Testis (tissue), 2 donors: ENCODE measurements at regions not wholly inside any gene's neighbourhood (a gene's known extent, or its start where the extent isn't known, plus 50 kb on each side); places are given as distances from the start of the nearest gene placed in this dataset.

Experiments used
- CTCF ChIP-seq, 3 experiments: fragments of 450-650 bp in 2 of 3; fragments of 200-600 bp in 1 of 3; sonication (generic) in 1 of 3; IDR thresholded peaks; one replicate each; pipeline ENCODE4 v1.5.1; 2016 to 2019; ENCODE audit warnings: antibody characterized with exemption in 3 of 3, mild to moderate bottlenecking in 2 of 3, moderate library complexity in 1 of 3
- POLR2A ChIP-seq: fragments of 450-650 bp; IDR thresholded peaks from one replicate; pipeline ENCODE4 v1.6.1; 2017; ENCODE audit warnings: antibody characterized with exemption, mild to moderate bottlenecking, moderate library complexity

- TF ChIP-seq CTCF (IDR thresholded peaks at IDR 0.05): no peak
- TF ChIP-seq POLR2A: no peak
Observed at GRCh38 chr2:160791884-160792283, 298.3 kb upstream of the RBMS1 start.
